Daoy (cell line): ENCODE measurements at regions not wholly inside any gene's neighbourhood (a gene's known extent, or its start where the extent isn't known, plus 50 kb on each side); places are given as distances from the start of the nearest gene placed in this dataset.

ENCODE experiments used
- DNase-seq: peaks from one replicate; pipeline ENCODE4 v3.0.0-alpha.2; 2015; ENCODE audit warnings: low read depth

DNA sequence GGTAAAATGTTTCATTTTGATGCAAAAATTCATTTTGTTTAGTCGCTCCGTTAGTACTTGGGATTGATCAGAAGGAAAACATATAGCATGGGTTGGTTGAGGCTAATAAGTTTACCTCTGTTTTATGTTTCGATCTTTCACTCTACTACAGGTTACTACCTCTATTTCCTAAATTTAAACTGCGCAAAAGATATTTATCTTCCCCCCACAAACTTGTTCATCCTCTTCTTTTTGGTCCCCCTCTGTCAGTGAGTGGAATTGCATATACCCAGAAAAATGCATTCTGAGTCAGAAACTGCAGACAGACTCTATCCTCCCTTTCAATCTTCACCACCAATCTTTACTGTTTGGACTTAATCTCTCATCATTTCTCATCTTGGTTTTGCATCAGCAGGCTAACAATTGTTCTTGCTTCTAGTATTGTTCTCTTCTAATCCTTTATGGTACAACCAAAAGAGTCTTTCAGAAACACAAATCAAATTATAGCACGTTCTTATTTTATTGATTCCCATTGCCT, 316.0 kb upstream of the ADGRL4 start:
- DNase-seq: peak; percentile 20

DNA sequence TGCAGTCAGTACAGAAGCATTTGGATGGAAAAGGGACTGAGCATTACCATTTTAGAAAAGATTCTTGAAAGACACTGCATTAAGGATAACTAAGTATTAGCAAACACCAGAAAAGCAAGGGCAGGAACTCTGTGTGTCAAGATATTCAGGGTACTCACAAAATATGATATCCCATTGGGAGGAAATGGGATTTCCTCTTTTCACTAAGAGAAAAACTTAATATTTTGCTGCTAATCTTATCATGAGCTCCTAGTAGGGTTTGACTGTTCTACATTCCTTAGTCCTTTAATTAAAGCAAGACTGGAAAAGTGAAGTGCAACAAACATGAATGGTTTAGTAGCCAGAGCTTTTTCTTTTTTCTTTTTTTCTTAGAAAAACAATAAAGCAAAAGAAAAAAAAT, 305.9 kb upstream of the ADGRL4 start:
- no peak for DNase-seq

DNA sequence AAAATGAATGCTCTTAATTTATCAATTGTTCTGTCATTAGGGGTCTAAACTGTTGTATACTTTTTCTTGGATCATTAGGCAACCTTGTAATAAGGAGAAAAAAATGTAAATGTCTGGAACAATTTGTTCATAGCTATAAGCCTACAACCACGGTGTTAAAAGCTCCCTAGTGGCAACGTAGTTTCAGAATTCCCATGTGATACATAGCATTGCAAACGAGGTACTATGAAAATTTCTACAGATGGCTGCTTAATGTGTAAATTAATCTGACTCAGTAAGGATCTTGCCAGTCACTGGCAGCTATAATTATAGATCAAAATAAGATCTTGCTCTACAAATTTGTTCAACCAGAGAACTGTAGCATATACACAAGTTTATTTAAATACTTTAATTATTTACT, 304.1 kb upstream of the ADGRL4 start:
- DNase-seq: no peak

DNA sequence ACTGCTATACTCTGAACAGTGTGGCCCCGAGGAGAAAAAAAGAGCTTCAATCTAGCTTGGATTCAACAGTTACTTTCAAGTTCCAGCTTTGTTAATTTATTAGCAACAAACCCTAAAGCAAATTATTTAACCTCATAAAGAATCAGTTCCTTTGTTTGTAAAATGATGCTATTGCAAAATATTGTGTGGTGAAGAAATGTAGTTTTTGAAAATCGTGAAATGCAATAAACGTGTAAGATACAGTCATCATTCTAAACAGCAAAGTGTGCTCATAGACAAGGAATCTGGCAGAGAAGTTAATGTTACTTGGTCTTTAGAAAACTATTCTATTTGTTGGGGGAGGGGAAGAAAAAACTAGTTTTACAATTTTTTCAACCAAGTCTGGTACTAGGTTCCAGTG, 297.6 kb upstream of the ADGRL4 start:
- no peak for DNase-seq

DNA sequence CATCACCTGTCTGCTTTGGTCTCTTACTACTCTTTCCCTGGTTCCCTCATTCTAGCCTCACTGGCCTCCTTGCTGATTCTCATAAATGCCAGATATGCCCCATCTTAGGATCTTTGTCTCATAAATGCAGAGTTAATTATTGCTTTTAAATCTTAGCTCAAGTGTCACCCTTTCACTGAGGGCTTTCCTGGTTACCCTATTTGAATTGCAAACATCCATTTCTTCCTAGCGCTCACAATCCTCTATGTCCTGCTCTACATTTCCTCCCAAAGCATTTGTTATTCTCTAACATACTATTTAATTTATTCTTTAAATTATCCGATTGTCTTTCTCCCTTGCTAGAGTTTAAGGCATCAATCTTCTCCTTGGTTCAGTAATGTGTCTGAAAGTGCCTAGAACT, 296.5 kb upstream of the ADGRL4 start:
- no peak for DNase-seq

DNA sequence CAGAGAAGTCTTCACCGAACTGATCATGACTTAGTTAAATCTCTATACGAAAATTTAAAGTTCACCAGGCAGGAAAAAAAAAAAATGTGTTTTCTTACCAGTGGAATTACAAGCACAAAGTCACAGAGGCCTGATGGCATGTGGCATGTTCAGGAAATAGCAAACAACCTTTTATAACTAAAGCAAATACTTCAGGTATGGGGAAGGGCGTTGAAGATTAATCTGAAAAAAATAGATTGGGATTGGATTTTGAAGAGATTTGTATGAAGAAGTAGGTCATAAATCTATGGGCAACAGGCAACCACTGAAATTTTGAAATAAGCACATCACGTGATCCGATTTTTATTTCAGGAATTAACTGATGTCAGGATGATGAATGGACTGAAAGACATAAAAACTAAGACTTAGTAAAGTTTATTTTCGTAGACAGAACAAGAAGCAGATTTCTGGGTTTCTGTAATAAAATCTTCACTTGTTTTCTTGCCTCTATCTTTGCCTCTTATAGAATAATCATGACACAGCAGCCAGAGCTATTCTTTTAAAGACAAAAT, 295.9 kb upstream of the ADGRL4 start:
- no peak for DNase-seq

DNA sequence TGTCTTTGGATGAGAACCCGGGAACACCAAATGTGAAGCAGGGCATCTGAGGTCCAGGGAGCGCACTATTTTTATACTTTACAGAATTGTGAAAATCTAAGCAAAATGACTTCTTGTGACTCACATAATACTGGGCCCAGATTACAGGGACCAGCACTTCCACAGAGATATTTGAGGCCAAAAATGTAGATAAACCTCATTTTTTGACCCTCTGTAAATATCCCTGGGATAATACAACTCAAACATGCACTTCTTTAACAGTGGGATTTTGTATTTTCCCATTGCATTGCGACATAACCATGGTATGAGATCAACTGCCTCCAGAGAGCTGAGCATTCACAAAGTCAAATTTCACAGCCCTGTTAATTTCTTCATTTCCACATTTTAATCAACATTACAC, 289.4 kb upstream of the ADGRL4 start:
- DNase-seq: no peak

DNA sequence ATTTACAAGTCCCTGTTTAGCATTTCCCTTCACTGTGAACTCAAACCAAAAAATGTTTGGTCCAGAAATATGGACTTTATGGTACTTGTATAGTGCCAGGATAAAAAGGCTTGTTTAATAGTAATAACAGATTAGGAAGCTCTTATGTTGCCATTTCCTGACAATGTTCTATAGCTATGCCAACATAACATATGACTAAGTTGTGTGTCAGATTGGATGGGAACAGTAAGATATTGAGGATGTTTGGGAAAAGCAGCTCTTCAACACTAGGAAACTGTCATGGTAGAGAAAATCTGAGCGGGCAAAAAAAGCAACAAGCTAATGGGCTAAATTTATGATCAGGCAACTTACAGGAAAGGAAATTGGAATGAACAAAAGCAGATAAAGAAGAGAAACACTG, 287.1 kb upstream of the ADGRL4 start:
- DNase-seq: peak; percentile 22

DNA sequence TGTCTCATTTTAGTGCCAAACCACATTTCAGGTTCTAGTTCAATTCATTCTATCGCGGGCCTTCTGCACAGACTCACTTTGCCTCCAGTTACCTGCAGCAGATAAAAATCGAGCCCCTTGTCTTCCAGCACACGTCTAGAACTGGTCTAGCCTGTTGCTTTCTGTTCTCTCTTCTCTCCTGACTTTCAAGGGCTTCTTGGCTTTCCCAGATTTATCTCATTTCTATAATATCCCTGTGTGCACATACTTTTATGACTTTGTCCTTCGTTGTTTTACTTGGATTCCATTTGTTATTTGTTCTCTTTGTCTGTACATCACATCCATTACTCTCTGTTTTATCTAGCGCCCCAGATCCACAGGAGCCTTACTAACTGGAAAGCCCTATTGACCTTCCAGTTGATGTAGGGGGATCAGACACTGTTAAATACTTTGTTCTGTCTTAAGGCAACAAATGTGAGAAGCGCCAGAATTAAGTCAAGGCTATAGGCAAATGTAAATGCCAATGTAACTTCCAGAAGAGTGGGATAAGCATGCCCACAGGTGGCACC, 284.5 kb upstream of the ADGRL4 start:
- no peak for DNase-seq

DNA sequence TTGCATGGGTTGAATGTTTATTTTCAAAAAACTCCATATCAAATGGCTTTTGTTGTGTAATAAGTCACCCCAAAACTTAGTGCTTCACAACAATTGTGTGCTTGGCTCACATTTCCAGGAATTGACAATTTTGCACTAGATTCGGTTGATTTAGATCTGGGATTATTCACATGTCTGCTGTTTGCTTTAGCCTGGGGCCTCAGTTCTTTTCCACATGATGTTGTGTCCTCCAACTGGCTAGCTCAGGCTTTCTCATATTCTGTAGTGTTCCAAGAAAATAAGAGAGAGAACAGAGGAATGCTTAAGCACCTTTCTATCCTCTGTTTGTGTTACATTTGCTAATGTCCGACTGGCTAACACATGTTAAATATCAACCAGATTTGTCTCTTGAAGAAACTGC, 281.5 kb upstream of the ADGRL4 start:
- DNase-seq: no peak

DNA sequence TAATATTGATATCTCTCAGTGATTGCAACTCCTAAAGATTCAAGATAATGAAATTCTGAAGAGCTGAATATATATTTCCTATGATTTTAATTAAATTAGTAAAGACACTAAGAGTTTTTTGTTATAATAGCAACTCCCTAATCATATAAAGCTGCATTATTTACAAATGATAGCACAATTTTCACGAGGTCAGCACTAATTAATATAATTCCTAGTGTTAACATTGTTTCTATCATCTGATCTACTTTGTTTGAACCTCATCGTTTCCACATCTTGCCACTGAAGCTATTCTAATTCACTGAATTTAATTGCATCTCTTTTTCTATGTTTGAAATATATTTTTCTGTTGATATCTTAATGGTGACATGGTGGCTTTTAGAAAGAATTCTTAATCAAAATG, 279.1 kb upstream of the ADGRL4 start:
- DNase-seq: no peak

DNA sequence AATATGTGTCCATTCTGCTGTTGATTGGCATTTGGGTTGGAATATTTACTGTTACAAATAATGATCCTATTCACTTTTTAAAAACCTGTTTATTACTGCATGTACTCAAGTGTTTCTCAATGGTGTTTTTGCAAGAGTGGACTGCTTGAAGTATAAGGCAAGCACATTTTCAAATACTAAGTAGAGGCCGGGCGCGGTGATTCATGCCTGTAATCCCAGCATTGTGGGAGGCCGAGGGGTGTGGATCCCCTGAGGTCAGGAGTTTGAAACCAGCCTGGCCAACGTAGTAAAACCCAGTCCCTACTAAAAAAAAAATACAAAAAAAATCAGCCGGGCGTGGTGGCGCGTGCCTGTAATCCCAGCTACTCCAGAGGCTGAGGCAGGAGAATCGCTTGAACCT, 276.9 kb upstream of the ADGRL4 start:
- peak; percentile 31 for DNase-seq

DNA sequence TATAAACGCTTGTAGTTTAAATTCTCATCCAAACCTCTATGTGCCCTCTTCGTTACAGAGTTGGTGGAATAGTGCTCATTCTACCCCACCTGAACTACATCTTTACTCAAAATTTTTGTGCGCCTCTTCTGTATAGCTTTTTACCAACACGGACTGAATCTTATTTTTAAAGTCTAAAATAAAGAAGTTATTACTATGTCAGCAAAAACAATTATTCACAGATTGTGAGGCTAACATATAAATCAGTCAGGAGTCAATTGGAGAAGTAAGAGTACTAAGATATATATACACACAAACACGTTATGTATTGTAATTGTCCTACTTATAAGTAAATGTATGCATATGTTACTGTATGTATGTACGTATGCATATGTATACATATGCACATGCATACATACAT, 274.9 kb upstream of the ADGRL4 start:
- no peak for DNase-seq

DNA sequence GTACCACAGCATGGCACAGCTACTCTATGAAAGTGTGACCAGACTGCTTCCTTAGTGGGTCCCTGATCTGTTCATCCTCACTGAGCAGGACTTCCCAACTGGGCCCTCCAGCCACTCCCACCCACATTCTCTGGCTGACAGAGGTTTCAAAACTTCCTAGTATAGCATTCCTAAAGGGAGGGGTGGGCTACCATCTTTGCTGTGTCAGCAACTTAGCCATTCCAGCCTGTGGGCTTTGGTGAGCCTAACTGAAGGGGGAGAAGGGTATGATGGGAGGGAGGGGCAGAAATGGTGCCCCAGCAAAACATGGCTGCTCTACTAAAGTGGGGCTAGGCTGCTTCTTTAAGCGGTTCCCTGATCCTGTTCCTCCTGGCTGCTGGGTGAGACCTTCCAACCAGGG, 265.2 kb upstream of the ADGRL4 start:
- no peak for DNase-seq

DNA sequence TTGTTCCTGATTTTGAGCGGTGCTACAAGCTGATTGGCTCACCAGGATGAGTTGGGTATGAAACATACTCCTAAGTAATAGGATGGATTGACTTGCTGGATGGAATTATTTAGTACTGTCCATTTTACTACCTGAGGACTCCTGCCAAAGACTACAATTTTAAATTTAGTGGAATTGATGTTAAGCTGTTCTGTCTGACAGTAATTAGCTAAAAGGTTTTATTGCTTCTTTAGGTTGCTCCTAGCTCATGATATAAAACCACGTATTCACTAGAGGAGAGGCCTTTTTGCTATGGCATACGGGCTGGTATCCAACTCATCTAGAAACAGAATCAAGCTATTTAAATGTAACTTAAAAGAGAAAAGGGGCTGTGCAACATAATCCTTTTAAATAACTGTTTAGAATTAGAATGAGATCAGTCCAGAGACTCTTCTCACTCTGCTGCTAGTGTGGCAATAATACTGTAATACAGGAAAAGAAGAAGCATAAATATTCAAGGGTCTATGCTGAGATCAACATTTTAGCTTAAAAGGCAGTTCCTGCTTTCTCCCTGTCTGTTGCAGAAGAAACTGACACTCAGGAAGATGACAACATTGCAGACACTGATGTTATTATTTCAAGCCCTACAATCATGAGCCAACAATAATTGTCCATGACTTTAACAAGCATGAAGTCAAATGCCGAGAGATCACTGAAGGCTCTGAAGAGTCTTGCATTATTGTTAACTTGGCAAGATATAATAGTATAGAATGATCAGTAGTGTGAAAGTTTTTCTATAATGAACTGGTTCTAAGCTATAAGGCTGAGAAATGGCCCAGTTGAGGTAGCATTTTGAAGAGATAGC, 258.7 kb upstream of the ADGRL4 start:
- DNase-seq: no peak

DNA sequence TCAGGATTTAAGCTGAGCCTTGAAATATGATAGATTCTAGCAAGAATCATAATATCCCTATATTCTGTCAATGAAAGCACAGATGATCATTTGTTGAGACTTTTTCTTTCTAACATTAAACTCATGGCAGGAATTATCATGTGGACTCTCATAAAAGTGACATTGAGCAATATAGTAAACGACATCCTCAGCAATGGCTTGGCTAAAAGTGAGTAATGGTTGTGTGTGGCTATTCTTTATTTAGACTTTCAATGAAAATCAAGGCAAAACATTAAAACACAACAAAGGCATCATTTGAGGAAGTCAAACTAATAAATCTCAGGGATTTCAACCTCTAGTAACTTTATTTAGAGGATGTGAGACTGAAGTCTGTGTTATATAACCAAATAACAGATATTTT, 257.8 kb upstream of the ADGRL4 start:
- DNase-seq: no peak

DNA sequence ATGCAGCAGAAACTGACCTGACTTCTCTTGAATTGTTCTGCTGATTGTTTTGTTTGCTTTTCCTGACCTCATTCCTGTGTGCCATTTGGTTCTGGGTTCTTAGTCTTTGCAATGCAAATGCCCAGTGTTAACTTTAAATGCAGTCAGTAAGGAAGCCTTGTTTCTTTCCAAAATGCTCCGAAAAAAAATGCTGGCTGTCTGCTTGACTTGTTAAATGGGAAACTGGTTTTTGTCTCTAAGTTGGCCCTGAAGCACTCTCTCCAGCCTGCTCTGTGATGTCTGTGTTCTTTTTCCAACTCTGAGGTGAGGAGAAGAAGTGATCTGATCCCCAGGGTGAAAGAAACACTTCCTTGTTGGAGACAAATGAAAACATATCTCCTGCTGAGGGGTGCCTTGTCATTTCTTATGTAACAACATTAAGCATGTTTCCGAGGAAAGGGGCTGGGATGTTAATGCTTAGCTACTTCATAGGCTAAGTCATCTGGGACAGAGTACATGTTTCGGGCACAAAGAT, 256.3 kb upstream of the ADGRL4 start:
- DNase-seq: no peak

DNA sequence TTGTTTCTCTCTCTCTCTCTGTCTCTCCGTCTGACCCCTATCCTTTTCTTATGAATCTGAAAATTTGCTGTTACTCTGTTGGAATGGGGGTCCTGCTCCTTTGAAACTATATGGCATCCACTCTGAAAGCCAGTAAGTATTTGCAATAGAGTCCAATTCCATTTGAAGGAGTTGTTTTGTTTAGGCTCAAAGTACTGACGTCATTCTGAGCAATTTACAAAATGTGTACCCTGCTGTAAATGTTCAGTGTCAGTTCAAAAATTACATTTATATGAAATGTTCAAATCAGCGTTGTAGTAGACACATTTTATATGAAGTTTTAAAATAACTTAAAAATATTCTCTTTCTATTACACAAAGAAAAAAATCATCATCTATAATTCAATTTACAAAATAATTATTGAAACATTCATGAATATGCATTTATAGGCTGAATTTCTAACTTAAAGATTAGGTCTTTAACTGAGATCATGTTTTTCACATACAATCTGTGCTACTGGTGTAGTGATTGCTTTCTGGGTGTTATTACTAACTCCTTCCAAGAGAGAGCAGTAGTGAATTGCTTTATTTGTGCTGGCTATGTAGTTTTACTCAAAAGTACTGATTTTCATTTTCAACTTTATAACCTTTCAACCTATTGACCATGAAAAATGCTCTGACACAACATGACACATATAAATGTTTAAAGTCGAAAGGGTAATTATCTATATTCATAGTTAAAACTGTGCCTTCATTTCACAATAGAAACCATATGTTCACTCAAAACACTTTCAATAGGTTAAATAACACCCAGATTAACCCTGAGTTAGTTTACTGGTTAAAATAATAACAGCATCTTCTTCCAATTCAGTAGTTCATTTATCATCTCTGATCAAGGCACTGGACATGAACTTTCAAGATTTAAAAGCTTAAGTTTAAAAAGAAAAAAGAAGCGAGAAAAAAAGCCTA, 253.1 kb upstream of the ADGRL4 start:
- DNase-seq: peak; percentile 10

DNA sequence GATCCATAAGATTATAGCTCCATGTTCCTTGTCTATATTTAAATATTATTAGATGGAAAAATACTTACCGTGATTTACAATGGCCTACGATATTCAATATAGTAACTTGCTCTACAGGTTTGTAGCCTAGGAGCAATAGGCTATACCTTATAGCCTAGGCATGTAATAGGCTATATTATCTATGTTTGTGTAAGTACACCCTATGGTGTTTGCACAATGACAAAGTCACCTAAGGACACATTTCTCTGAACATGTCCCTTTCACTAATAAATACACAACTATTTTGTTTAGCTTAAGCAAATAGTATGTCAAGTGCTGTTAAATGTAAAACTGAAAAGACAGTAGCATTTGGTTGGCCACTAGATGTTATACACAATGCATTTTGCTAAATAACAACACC, 248.9 kb upstream of the ADGRL4 start:
- DNase-seq: no peak

DNA sequence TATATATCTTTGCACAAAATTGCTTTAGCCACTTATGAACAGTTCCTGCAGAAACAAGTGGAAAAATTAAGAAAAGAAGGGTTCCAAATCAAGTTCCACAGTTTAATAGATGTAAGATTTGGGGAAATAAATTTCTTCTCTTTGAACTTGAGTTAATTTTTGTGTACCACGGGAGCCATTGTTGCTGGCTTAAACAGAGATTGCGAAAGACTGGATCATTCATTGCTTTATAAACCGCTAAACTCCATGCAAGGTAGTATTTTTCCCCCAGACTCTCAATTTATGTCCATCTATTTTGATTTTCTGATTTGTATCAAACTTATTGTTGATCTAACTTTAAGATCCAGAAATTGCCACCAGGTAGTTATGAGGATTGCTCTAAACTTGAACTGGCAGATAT, 246.1 kb upstream of the ADGRL4 start:
- no peak for DNase-seq

DNA sequence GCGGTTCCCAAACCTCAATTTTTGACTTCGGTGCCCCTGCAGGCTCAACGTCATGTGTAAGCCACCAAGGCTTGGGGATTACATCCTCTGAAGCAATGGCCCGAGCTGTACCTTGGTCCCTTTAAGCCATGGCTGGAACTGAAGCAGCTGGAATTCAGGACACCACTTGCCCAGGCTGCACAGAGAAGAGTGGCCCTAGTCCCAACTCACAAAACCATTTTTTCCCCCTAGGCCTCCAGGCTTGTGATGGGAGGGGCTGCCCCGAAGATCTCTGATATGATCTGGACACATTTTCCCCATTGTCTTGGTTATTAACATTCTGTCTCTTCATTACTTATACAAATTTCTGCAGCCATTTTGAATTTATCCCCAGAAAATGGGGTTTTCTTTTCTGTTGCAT, 233.3 kb upstream of the ADGRL4 start:
- DNase-seq: no peak
